ENCODE measurements at regions not wholly inside any gene's neighbourhood (a gene's known extent, or its start where the extent isn't known, plus 50 kb on each side); places are given as distances from the start of the nearest gene placed in this dataset.

GRCh38 chr5:96275051-96275450 lies 158.0 kb downstream of the PCSK1 start:
- no peaks in the 10 kb centered on the region for H3K9me3 ChIP-seq (replicated peaks in 1 of 2; ENCODE audit: control insufficient read depth in 1 of 2, insufficient read depth in 1 of 2, low read length in 2 of 2)
- no peaks in the 10 kb centered on the region for H3K4me1 Mint-ChIP-seq
- H3K79me2 ChIP-seq (ENCODE audit: insufficient read depth, low read length): no peaks in the 10 kb centered on the region
- H3K9me3 Mint-ChIP-seq: peaks cover 0 to 9% (median 5%) of the 10 kb centered on the region in 7 donors
- H3K27ac Mint-ChIP-seq: no peak overlapping the region
- no peak overlapping the region for H2AFZ ChIP-seq (ENCODE audit: insufficient read depth, low read depth, low read length, poor library complexity, severe bottlenecking)
- no peaks in the 10 kb centered on the region for H3K4me1 ChIP-seq (ENCODE audit: control insufficient read depth in 1 of 2, insufficient read depth in 2 of 2, low read length in 2 of 2)
- no peaks in the 10 kb centered on the region for H3K27me3 Mint-ChIP-seq (ENCODE audit: low read depth in 3 of 3)
- H3K4me2 ChIP-seq (replicated peaks; ENCODE audit: extremely low read depth, low read length, poor library complexity, severe bottlenecking): no peak overlapping the region
- no peak for DNase-seq
- H4K20me1 ChIP-seq (ENCODE audit: insufficient read depth, low read length): no peaks in the 10 kb centered on the region
- H3K4me3 Mint-ChIP-seq: no peak overlapping the region
- no peak for TF ChIP-seq CTCF (IDR thresholded peaks at IDR 0.05)
- H3K36me3 ChIP-seq (replicated peaks in 1 of 2; ENCODE audit: control insufficient read depth in 1 of 2, insufficient read depth in 2 of 2, low read length in 2 of 2): no peaks in the 10 kb centered on the region
- H3K9ac ChIP-seq (ENCODE audit: insufficient read depth, low read length, poor library complexity, severe bottlenecking): no peak overlapping the region
- intact Hi-C loops (cut with micrococcal nuclease): no loop called here
- no peaks in the 10 kb centered on the region for H3K27me3 ChIP-seq (ENCODE audit: control insufficient read depth in 2 of 2, insufficient read depth in 2 of 2, low read length in 2 of 2)
- WGBS (ENCODE audit: insufficient coverage): no CpG with 5 or more reads among the region's 3 CpGs
- H3K36me3 Mint-ChIP-seq: no peaks in the 10 kb centered on the region
- no peak overlapping the region for H3K27ac ChIP-seq (ENCODE audit: low read depth in 1 of 2, low read length in 2 of 2)
- no peak overlapping the region for H3K4me3 ChIP-seq (replicated peaks in 1 of 3; ENCODE audit: low read depth in 2 of 3, low read length in 3 of 3)

- H3K79me2 ChIP-seq (ENCODE audit: insufficient read depth, low read length): no peaks in the 10 kb centered on the region
- no peaks in the 10 kb centered on the region for H3K36me3 Mint-ChIP-seq
- H3K9me3 ChIP-seq (replicated peaks in 1 of 2; ENCODE audit: control insufficient read depth in 1 of 2, insufficient read depth in 1 of 2, low read length in 2 of 2): peaks cover 8 to 16% of the 10 kb centered on the region in 2 donors
- no peaks in the 10 kb centered on the region for H3K36me3 ChIP-seq (replicated peaks in 1 of 2; ENCODE audit: control insufficient read depth in 1 of 2, insufficient read depth in 2 of 2, low read length in 2 of 2)
- no peak for TF ChIP-seq CTCF (IDR thresholded peaks at IDR 0.05)
- peaks cover under 1 to 2% of the 10 kb centered on the region in 2 donors for H3K4me1 ChIP-seq (ENCODE audit: control insufficient read depth in 1 of 2, insufficient read depth in 2 of 2, low read length in 2 of 2)
- H3K4me2 ChIP-seq (replicated peaks; ENCODE audit: extremely low read depth, low read length, poor library complexity, severe bottlenecking): no peak overlapping the region
- H3K9me3 Mint-ChIP-seq: peaks cover 12 to 35% (median 27%) of the 10 kb centered on the region in 7 donors
- peaks cover under 1% of the 10 kb centered on the region for H3K4me1 Mint-ChIP-seq
- no peaks in the 10 kb centered on the region for H3K27me3 Mint-ChIP-seq (ENCODE audit: low read depth in 3 of 3)
- no peaks in the 10 kb centered on the region for H3K27me3 ChIP-seq (ENCODE audit: control insufficient read depth in 2 of 2, insufficient read depth in 2 of 2, low read length in 2 of 2)
- H3K4me3 ChIP-seq (replicated peaks in 1 of 3; ENCODE audit: low read depth in 2 of 3, low read length in 3 of 3): no peak overlapping the region
- intact Hi-C loops (cut with micrococcal nuclease): no loop called here
- H3K27ac ChIP-seq (ENCODE audit: low read depth in 1 of 2, low read length in 2 of 2): no peak overlapping the region
- H2AFZ ChIP-seq (ENCODE audit: insufficient read depth, low read depth, low read length, poor library complexity, severe bottlenecking): no peak overlapping the region
- H4K20me1 ChIP-seq (ENCODE audit: insufficient read depth, low read length): no peaks in the 10 kb centered on the region
- no peak overlapping the region for H3K9ac ChIP-seq (ENCODE audit: insufficient read depth, low read length, poor library complexity, severe bottlenecking)
- WGBS (ENCODE audit: insufficient coverage): no CpG with 5 or more reads among the region's 1 CpG
- no peak overlapping the region for H3K27ac Mint-ChIP-seq
- H3K4me3 Mint-ChIP-seq: no peak overlapping the region
- no peak for DNase-seq
Observed at GRCh38 chr5:96265487-96265886, 167.6 kb downstream of the PCSK1 start.
